SK-N-SH (cell line): ENCODE measurements at regions not wholly inside any gene's neighbourhood (a gene's known extent, or its start where the extent isn't known, plus 50 kb on each side); places are given as distances from the start of the nearest gene placed in this dataset.
A peak's percentile ranks its signal among the peaks of the same experiment; 100 is the strongest.

ENCODE experiments used
- CTCF ChIA-PET: fragments of 300-600, 350-600 bp; formaldehyde crosslinking; extraction: SDS; loops from one replicate; lab custom pipeline; 2021; lab: Yijun Ruan, JAX
- POLR2A ChIA-PET: fragments of 350-600 bp; sonication (Branson Sonifier 250); formaldehyde crosslinking; extraction: SDS; loops from one replicate; lab custom pipeline; 2020; ENCODE audit warnings: antibody characterized with exemption, inconsistent platforms; lab: Yijun Ruan, JAX
- DNase-seq: peaks from one replicate; pipeline ENCODE4 v3.0.0; 2012
- H2AFZ ChIP-seq: fragments of 200-600 bp; sonication (generic); 2 replicates; pipeline ENCODE4 v1.8.1; 2016; ENCODE audit warnings: antibody characterized with exemption, mild to moderate bottlenecking, low read depth
- H3F3A ChIP-seq: fragments of 200-600 bp; sonication (generic); replicated peaks from 2 replicates; pipeline ENCODE3; 2016; ENCODE audit warnings: antibody characterized with exemption, mild to moderate bottlenecking; ENCODE audit not compliant: insufficient read depth
- H3K27ac ChIP-seq, 2 experiments: fragments of 200-500 bp in 1 of 2; fragments of 200-600 bp in 1 of 2; sonication (Bioruptor generic) in 1 of 2; sonication (generic), shearing (Covaris generic) in 1 of 2; 2 replicates each; pipeline versions ENCODE4 v1.5.1 to v1.6.1; 2014 to 2016; ENCODE audit warnings: low read depth in 2 of 2, inconsistent platforms in 1 of 2, low read length in 1 of 2, mild to moderate bottlenecking in 1 of 2, mixed read lengths in 1 of 2
- H3K27me3 ChIP-seq: fragments of 200-600 bp; sonication (generic), shearing (Covaris generic); 2 replicates; pipeline ENCODE4 v1.6.1; 2016; ENCODE audit warnings: mixed run types; ENCODE audit not compliant: insufficient read depth
- H3K36me3 ChIP-seq, 2 experiments: fragments of 200-500 bp in 1 of 2; fragments of 200-600 bp in 1 of 2; sonication (Bioruptor generic) in 1 of 2; sonication (generic) in 1 of 2; replicated peaks in 1 of 2; 2 replicates each; pipeline versions ENCODE3 to v1.5.1; 2014 to 2016; ENCODE audit warnings: low read length in 1 of 2, mild to moderate bottlenecking in 1 of 2; ENCODE audit not compliant: insufficient read depth in 2 of 2, control insufficient read depth in 1 of 2
- H3K4me1 ChIP-seq, 2 experiments: fragments of 200-500 bp in 1 of 2; fragments of 200-600 bp in 1 of 2; sonication (Bioruptor generic) in 1 of 2; sonication (generic), shearing (Covaris generic) in 1 of 2; 2 replicates each; pipeline versions ENCODE4 v1.5.1 to v1.6.1; 2014 to 2016; ENCODE audit warnings: low read depth in 1 of 2, low read length in 1 of 2, mixed run types in 1 of 2; ENCODE audit not compliant: insufficient read depth in 2 of 2, control insufficient read depth in 1 of 2
- H3K4me2 ChIP-seq: fragments of 200-600 bp; sonication (generic), shearing (Covaris generic); 2 replicates; pipeline ENCODE4 v1.6.1; 2017; ENCODE audit warnings: mixed run types
- H3K4me3 ChIP-seq, 2 experiments: fragments of 200-500 bp in 1 of 2; fragments of 200-600 bp in 1 of 2; sonication (Bioruptor generic) in 1 of 2; sonication (generic), shearing (Covaris generic) in 1 of 2; 2 replicates each; pipeline versions ENCODE4 v1.5.1 to v1.8.1; 2014 to 2016; ENCODE audit warnings: low read depth in 2 of 2, inconsistent platforms in 1 of 2, low read length in 1 of 2, mild to moderate bottlenecking in 1 of 2, mixed read lengths in 1 of 2, moderate library complexity in 1 of 2
- H3K79me2 ChIP-seq: fragments of 200-600 bp; sonication (generic); 2 replicates; pipeline ENCODE4 v1.8.1; 2017; ENCODE audit warnings: mild to moderate bottlenecking; ENCODE audit not compliant: insufficient read depth
- H3K9ac ChIP-seq: fragments of 200-600 bp; sonication (generic); 2 replicates; pipeline ENCODE4 v1.6.1; 2017; ENCODE audit warnings: mixed run types
- H3K9me2 ChIP-seq: fragments of 200-600 bp; sonication (generic); 2 replicates; pipeline ENCODE4 v1.6.1; 2017; ENCODE audit warnings: mixed run types
- H3K9me3 ChIP-seq: fragments of 200-600 bp; sonication (generic); 2 replicates; pipeline ENCODE4 v1.6.1; 2017; ENCODE audit warnings: mixed run types, mild to moderate bottlenecking, moderate library complexity
- H4K20me1 ChIP-seq: fragments of 200-600 bp; sonication (generic); 2 replicates; pipeline ENCODE4 v1.6.1; 2017; ENCODE audit warnings: mild to moderate bottlenecking, mixed run types; ENCODE audit not compliant: insufficient read depth
- CHD2 ChIP-seq: fragments of 150-350 bp; IDR thresholded peaks from 2 replicates; pipeline ENCODE4 v1.6.1; 2018; ENCODE audit warnings: low read length; ENCODE audit not compliant: partially characterized antibody
- ELF1 ChIP-seq: IDR thresholded peaks from 2 replicates; pipeline ENCODE4 v1.4.0; 2012
- EP300 ChIP-seq, 2 experiments: IDR thresholded peaks; 2 replicates each; pipeline versions ENCODE4 v1.4.0 to v1.6.1; 2012; ENCODE audit warnings: borderline replicate concordance in 1 of 2, low read depth in 1 of 2, low read length in 1 of 2
- FOSL2 ChIP-seq: IDR thresholded peaks from 2 replicates; pipeline ENCODE4 v1.4.0; 2012; ENCODE audit warnings: low read depth, mild to moderate bottlenecking, moderate library complexity, borderline replicate concordance
- FOXJ3 ChIP-seq: sonication (generic); formaldehyde crosslinking; IDR thresholded peaks from 2 replicates; pipeline ENCODE4 v1.5.1; 2020; ENCODE audit warnings: mild to moderate bottlenecking, missing genetic modification reagents
- IRF3 ChIP-seq: fragments of 150-350 bp; IDR thresholded peaks from 2 replicates; pipeline ENCODE4 v1.6.1; 2016; ENCODE audit warnings: mild to moderate bottlenecking, low read depth, low read length
- MEF2A ChIP-seq: IDR thresholded peaks from 2 replicates; pipeline ENCODE4 v1.4.0; 2012; ENCODE audit warnings: low read depth, borderline replicate concordance
- PBX3 ChIP-seq: IDR thresholded peaks from 2 replicates; pipeline ENCODE4; 2012
- RFX5 ChIP-seq: IDR thresholded peaks from 2 replicates; pipeline ENCODE4 v1.6.1; 2012; ENCODE audit warnings: mild to moderate bottlenecking, improper control_type of control experiment, low read length
- SIN3A ChIP-seq: IDR thresholded peaks from 2 replicates; pipeline ENCODE4 v1.6.1; 2012; ENCODE audit warnings: low read depth, mild to moderate bottlenecking, low read length, moderate library complexity, borderline replicate concordance
- TAF1 ChIP-seq: IDR thresholded peaks from 2 replicates; pipeline ENCODE4 v1.6.1; 2012; ENCODE audit warnings: low read depth, mild to moderate bottlenecking, low read length, moderate library complexity, borderline replicate concordance
- TCF12 ChIP-seq: IDR thresholded peaks from 2 replicates; pipeline ENCODE4 v1.4.0; 2012
- USF2 ChIP-seq: fragments of 150-350 bp; IDR thresholded peaks from 2 replicates; pipeline ENCODE4 v1.6.1; 2017; ENCODE audit warnings: antibody characterized with exemption, low read length, low read depth, borderline replicate concordance
- YY1 ChIP-seq: IDR thresholded peaks from 2 replicates; pipeline ENCODE4 v1.4.0; 2012; ENCODE audit warnings: low read depth, mild to moderate bottlenecking
- WGBS: methylation state at CpG from one replicate; pipeline ENCODE4 v1.1.6; 2017; ENCODE audit warnings: low lambda C conversion rate; 5-methylcytosine and 5-hydroxymethylcytosine counted together
- TF ChIP-seq, protein P1 (sequence below): IDR thresholded peaks from 2 replicates; pipeline ENCODE4 v1.6.1; 2012; ENCODE audit warnings: mild to moderate bottlenecking, low read depth, low read length, moderate library complexity
- TF ChIP-seq, protein P2 (sequence below): IDR thresholded peaks from 2 replicates; pipeline ENCODE4 v1.4.0; 2012; ENCODE audit warnings: low read depth, borderline replicate concordance

DNA sequence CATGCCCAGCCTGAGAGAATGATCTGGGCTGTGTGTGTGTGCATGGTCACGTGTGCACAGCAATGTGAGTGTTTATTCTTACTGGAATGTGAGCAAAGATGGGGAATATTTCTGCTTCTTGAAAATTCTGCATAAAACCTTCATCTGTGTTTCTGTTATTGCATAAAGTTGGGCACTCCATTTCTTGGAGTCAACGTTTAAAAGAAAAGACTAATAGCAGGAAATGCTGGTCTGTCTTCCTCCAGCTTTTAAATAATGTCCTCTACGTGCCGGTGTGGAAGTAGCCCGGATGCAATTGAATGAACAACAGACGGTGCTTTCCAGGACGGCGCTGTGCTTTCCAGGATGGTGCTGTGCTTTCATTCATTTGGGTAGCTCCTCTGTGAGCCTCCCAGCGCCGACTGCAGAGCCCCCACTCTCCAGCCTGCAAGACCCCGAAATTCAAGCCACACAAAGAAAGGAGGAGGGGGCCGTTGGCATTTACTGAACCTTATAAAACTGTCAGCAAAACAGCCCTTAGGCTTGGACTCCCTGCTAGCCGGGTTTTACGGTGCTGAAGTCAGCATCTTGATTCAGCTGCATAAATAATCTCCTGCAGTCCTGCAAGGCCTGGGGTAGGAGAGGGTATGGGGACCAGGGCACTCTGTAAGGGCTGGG lies 158.2 kb upstream of the PRKCQ start:
- Histone ChIP-seq H3K9me2 (no peaks in the 10 kb centered on the region), H3K27ac (no peak overlapping the region), H3K79me2 (no peaks in the 10 kb centered on the region), H2AFZ (no peak overlapping the region; the same call in 1 of the 2 replicates), H3K4me2 (peak overlapping the region; percentile 37; the same call in 1 of the 2 replicates), H3K4me1 (peaks cover 3 to 9% of the 10 kb centered on the region in 2 experiments; a peak in 3 of 4 replicates), H3K9me3 (no peaks in the 10 kb centered on the region), H3F3A (no peaks in the 10 kb centered on the region), H3K9ac (no peak overlapping the region), H4K20me1 (no peaks in the 10 kb centered on the region), H3K36me3 (no peaks in the 10 kb centered on the region), H3K27me3 (no peaks in the 10 kb centered on the region), H3K4me3 (no peak overlapping the region)
- ChIA-PET POLR2A (no interaction called here), CTCF (interaction anchor here (1.0 kb wide), 1 partner anchor 15 kb away, joined by 3 read pairs; no protein-coding TSS in a partner anchor)
- WGBS, result 47% methylated on average over 11 of the region's 14 CpGs
- no peak for TF ChIP-seq TCF12
- TF ChIP-seq, protein P1, sequence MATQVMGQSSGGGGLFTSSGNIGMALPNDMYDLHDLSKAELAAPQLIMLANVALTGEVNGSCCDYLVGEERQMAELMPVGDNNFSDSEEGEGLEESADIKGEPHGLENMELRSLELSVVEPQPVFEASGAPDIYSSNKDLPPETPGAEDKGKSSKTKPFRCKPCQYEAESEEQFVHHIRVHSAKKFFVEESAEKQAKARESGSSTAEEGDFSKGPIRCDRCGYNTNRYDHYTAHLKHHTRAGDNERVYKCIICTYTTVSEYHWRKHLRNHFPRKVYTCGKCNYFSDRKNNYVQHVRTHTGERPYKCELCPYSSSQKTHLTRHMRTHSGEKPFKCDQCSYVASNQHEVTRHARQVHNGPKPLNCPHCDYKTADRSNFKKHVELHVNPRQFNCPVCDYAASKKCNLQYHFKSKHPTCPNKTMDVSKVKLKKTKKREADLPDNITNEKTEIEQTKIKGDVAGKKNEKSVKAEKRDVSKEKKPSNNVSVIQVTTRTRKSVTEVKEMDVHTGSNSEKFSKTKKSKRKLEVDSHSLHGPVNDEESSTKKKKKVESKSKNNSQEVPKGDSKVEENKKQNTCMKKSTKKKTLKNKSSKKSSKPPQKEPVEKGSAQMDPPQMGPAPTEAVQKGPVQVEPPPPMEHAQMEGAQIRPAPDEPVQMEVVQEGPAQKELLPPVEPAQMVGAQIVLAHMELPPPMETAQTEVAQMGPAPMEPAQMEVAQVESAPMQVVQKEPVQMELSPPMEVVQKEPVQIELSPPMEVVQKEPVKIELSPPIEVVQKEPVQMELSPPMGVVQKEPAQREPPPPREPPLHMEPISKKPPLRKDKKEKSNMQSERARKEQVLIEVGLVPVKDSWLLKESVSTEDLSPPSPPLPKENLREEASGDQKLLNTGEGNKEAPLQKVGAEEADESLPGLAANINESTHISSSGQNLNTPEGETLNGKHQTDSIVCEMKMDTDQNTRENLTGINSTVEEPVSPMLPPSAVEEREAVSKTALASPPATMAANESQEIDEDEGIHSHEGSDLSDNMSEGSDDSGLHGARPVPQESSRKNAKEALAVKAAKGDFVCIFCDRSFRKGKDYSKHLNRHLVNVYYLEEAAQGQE, result peak; percentile 80
- TF ChIP-seq, protein P2, sequence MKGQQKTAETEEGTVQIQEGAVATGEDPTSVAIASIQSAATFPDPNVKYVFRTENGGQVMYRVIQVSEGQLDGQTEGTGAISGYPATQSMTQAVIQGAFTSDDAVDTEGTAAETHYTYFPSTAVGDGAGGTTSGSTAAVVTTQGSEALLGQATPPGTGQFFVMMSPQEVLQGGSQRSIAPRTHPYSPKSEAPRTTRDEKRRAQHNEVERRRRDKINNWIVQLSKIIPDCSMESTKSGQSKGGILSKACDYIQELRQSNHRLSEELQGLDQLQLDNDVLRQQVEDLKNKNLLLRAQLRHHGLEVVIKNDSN, result peak; percentile 62; the same call in 1 of the 2 replicates
- TF ChIP-seq USF2, result no peak
- TF ChIP-seq YY1, result no peak
- no peak for TF ChIP-seq SIN3A
- TF ChIP-seq PBX3, result no peak
- no peak for TF ChIP-seq TAF1
- TF ChIP-seq IRF3, result no peak
- no peak for TF ChIP-seq FOSL2
- TF ChIP-seq MEF2A, result no peak
- TF ChIP-seq EP300 (IDR thresholded peaks at IDR 0.05; ENCODE audit: borderline replicate concordance in 1 of 2, low read depth in 1 of 2, low read length in 1 of 2), result no peak
- TF ChIP-seq ELF1, result no peak
- TF ChIP-seq CHD2, result no peak
- TF ChIP-seq FOXJ3 (CRISPR knock-in tag), result no peak
- no peak for TF ChIP-seq RFX5
- no peak for DNase-seq
